Embryonic facial prominence (tissue), 1 donor: ENCODE measurements at regions not wholly inside any gene's neighbourhood (a gene's known extent, or its start where the extent isn't known, plus 50 kb on each side); places are given as distances from the start of the nearest gene placed in this dataset.
"Not testable (repeated sequence)": the region's sequence is repeated elsewhere in the genome, so short reads cannot be mapped to it uniquely, and the experiment has no call there.

Experiments
- DNase-seq: peaks from one replicate; pipeline ENCODE4 v3.0.0-alpha.2; 2016; ENCODE audit errors: extremely low spot score

DNA sequence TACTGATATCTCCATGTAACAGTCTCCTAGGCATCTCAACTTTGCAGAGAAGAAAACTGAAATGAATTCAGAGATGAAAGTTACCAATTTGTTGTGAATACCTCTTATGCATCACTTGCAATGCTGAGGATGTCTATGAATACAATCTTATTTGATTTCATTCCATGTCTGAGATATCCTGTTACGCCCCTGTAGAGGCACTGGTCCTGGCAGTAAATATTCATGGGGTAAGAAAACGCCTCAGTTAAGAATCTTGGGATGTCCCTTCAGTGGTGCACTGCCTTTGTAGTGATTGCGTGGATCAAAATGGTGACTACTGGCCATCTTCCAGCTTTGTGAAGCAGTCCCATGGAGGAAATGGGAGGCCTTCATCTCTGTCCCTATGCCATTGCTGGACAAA, 229.1 kb upstream of the C9orf72 start:
- DNase-seq = no peak

- no peak for DNase-seq
These were observed 235.6 kb upstream of the C9orf72 start for GRCh38 chr9:27808864-27809263.

DNA sequence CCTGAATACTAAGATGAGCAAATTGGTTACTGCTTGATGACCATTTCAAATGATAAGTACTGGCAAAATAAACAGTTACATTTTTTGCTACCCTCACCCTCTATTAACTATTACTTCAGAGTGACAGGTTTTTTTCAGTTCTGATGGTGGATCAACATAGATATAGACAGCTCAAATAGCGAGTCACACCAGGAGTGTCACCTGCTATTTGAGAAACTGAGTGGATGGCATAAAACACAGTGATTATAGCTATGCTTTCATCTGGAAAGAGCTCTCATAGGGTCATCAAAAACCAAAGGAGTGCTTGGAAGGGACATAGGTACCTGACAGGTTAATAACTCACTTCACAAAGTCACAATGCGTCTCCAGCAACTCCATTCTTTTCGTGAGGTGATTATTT, 244.5 kb upstream of the C9orf72 start:
- no peak for DNase-seq

- DNase-seq = no peak
These were observed 245.1 kb upstream of the C9orf72 start for GRCh38 chr9:27818348-27818747.

GRCh38 chr9:27828908-27829307, 255.6 kb upstream of the C9orf72 start:
- DNase-seq = no peak

DNA sequence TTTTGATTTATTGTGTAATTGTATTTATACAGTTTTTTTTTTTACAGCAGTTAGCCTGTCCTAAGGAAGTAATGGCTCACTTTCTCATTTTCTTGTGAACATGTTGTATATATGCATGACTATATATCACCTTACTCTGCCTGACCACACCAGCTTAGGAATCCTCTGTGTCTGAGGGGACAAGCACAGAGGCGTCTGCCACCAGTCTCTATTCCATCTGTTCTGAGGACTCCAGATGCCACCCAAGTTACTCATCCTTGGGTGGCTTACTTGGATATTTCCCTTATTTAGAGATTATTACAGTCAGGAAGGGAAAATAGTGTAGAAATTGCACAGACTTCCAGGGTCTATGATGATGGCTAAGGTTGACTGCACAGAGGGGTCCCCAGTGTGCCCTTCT, 256.3 kb upstream of the C9orf72 start:
- DNase-seq = no peak

DNA sequence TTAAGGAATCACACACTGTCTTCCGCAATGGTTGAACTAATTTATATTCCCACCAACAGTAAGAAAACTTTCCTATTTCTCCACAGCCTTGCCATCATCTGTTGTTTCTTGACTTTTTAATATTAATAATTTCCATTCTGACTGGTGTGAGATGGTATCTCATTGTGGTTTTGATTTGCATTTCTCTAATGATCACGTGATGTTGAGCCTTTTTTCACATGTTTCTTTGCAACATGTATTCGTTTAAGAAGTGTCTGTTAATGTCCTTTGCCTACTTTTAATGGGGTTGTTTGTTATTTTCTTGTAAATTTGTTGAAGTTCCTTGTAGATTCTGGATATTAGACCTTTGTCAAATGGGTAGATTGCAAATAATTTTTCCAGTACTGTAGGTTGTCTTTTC, 258.8 kb upstream of the C9orf72 start:
- DNase-seq = not testable (repeated sequence)

DNA sequence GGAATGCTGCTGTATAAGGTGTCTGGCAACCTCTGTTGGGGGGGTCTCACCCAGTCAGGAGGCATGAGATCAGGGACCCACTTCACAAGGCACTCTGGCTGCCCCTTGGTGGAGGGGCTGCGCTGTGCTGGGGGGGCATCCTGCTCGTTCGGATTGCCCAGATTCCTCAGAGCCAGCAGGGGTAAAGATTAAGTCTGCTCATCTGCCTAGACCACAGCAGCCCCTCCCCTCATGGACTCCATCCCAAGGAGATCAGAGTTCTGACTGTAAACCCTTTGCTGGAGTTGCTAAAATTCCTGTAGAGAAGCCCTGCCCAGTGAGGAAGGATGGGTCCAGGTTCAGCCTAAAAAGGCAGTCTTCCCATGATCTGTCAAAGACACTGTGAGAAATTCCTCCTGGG, 262.0 kb upstream of the C9orf72 start:
- DNase-seq = no peak

DNA sequence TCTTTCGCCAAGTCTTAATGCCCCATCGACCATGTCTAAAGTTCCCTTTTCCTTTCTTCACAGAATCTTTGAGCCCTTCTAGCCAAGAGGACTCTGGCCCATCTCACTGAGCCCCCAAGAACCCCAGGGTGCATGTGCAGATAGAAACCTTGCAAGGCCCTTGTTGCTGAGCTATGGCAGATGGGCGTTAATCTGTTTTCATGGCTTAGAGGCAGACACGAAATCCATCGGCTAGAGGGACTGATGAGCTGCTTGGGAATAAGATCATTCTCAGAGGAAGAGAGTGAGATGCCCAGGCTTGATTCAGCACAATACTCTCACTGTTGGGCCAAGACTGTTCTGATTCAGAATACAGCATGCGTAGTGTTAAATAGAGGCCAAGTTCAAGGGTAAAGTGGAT, 262.5 kb upstream of the C9orf72 start:
- DNase-seq = no peak

GRCh38 chr9:27836661-27837401, 263.6 kb upstream of the C9orf72 start:
- DNase-seq = no peak

GRCh38 chr9:27838876-27839275, 265.6 kb upstream of the C9orf72 start:
- DNase-seq = no peak

GRCh38 chr9:27839767-27840166, 266.5 kb upstream of the C9orf72 start:
- DNase-seq = not testable (repeated sequence)

- no peak for DNase-seq
These were observed 271.5 kb upstream of the C9orf72 start for GRCh38 chr9:27844797-27845196.

DNA sequence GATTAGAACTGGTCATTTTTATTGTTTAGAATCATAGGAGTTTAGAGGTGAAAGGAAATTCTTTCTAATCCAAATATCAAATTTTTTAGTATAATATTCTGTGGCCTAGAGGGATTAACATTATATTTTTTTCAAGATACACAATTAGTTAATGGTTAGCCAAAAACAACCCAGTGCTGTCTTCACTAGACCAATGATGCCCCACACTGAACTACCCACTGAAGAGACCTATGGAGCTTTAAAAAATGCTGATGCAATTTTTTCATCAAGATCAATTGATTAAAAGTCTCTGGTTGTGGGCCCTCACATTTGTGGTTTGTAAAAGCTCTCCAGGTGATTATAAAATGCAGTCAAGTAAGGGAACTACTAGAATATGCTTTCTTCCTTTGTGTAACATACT, 274.1 kb upstream of the C9orf72 start:
- DNase-seq = no peak

DNA sequence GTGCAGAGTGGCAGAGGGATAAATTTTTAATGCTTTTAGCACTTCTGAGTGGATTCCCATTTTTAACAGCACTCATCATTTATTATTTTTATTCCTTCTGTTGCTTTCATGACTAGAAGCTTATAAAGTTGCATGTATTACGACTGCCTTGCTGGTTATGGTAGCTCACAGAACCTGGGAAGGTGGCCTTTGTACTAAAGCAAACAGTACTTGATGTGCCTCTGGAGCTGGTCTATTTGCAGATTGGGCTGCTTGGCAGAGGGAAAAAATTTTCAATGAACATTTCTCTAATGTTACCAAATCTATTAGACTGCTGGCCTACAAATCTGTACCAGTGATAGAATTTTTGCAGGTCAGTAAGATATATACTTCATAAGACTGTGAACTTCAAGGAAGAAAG, 274.5 kb upstream of the C9orf72 start:
- no peak for DNase-seq

DNA sequence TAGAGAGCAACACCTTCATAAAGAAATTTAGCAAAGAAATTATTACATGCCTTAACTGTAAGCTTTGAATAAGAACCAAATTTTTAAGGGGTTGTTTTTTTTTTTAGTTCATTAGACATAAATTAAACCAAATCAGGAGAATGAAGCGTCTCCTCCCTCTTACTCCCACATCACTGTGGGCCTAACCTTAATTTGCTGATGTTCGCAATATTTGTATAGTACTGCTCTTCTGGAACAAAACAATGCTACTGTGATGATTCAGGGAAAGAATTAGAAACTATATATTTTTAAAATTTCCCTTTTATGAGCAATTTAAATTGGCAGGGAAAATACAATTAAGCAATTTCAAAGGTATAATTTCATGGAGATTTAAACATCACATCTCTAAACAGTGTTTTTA, 275.0 kb upstream of the C9orf72 start:
- no peak for DNase-seq

DNA sequence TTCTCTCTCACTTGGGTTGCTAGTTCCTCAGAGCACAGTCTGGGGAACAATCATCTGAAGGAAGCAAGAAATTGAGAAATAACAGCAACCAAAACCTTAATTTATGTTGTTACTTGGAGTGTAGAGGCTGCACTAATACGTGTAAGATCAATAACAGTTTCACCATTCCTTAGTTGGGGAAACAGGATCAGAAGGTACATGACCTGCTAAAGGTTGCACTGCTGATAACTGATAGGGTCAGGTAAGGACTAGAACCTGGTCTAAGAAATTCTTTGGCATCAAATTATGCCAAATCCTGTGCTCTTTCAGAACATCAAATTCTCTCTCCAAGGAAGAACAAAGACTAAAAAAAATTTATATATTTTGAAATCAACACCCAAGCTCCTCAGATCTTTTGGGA, 278.6 kb upstream of the C9orf72 start:
- no peak for DNase-seq

DNA sequence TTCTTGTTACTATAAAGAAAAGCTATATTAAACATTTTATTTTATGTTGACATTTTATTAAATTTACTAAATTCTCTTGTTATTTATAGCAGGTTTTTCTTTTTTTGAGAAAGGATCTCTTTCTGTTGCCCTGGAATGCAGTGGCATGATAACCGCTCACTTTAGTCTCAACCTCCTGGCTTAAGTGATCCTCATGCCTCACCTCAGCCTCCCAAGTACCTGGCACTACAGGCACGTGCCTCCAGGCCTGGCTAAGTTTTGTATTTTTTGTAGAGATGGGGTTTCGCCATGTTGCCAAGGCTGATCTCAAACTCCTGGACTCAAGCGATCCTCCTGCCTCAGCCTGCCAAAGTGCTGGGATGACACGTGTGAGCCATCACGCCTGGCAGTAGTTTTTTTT, 280.2 kb upstream of the C9orf72 start:
- no peak for DNase-seq

DNA sequence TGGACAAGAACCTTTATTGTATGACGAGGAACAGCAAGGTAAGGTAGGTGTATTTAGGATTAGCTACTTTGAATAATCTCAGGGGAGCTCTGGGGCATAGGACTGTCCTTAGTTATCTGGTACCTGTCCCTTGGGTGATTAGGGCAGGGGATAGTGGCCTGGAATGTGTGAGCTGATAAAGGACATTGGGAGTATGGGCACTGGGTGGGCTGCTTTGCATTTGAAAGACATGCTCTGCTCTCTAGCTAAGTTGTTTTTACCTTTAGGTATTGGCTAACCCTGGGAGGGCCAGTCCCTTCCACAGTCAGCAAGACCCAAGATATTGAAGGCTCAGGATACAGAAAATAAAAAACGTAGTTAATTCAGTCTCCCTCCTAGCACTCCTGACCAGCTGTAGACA, 282.8 kb upstream of the C9orf72 start:
- DNase-seq = no peak

- no peak for DNase-seq
These were observed 283.5 kb upstream of the C9orf72 start for GRCh38 chr9:27856748-27857147.

DNA sequence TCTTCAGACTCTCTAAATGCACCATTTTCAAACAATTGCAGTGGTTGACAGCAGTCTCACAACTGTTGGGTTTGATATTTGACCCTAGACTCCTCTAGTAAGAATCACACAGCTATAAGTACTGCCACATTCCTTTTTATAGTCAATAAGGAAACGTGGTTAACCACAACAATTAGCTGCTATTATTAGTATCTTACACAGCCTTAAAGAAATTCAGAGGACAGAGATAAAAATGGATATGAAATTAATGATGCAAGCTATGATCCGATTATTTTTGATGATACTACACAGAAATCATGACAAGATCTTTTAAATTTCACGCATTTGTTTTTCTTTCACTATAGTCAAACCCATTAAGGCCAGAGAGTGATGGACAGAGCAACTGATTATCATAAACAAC, 288.6 kb upstream of the C9orf72 start:
- DNase-seq = no peak

- DNase-seq = no peak
These were observed 291.6 kb upstream of the C9orf72 start for GRCh38 chr9:27864644-27865438.

- no peak for DNase-seq
These were observed 293.5 kb upstream of the C9orf72 start for GRCh38 chr9:27866741-27867140.
